Tibial nerve (tissue), 4 donors: ENCODE measurements at regions not wholly inside any gene's neighbourhood (a gene's known extent, or its start where the extent isn't known, plus 50 kb on each side); places are given as distances from the start of the nearest gene placed in this dataset.

Source experiments
- DNase-seq, 2 donors: peaks; one replicate each; pipeline ENCODE4 v3.0.0-alpha.2; 2019; ENCODE audit warnings: low spot score in 2 of 2
- H3K27ac ChIP-seq, 4 donors: fragments of 200-600 bp; sonication (generic) in 3 of 4; one replicate each; pipeline ENCODE4 v1.5.1; 2017 to 2019; ENCODE audit warnings: mild to moderate bottlenecking in 1 of 4
- H3K27me3 ChIP-seq, 2 donors: fragments of 200-600 bp; sonication (generic) in 1 of 2; one replicate each; pipeline versions ENCODE4 v1.5.1 to v1.6.0; 2017 to 2019
- H3K36me3 ChIP-seq, 3 donors: fragments of 200-600 bp; sonication (generic); one replicate each; pipeline ENCODE4 v1.5.1; 2018 to 2019
- H3K4me1 ChIP-seq, 4 donors: fragments of 200-600 bp; sonication (generic) in 3 of 4; one replicate each; pipeline ENCODE4 v1.5.1; 2017 to 2019
- H3K4me3 ChIP-seq, 4 donors: fragments of 200-600 bp; sonication (generic) in 3 of 4; one replicate each; pipeline ENCODE4 v1.5.1; 2017 to 2019; ENCODE audit warnings: mild to moderate bottlenecking in 1 of 4, moderate library complexity in 1 of 4
- H3K9me3 ChIP-seq, 4 donors: fragments of 200-600 bp; sonication (generic) in 3 of 4; one replicate each; pipeline ENCODE4 v1.5.1; 2017 to 2019
- EP300 ChIP-seq, 2 donors: sonication (generic); formaldehyde crosslinking; IDR thresholded peaks; one replicate each; pipeline ENCODE4 v1.6.1; 2017; ENCODE audit warnings: antibody characterized with exemption in 2 of 2, mild to moderate bottlenecking in 1 of 2
- POLR2A ChIP-seq, 2 donors: fragments of 450-650 bp; IDR thresholded peaks; one replicate each; pipeline ENCODE4 v1.6.1; 2017; ENCODE audit warnings: antibody characterized with exemption in 2 of 2, mild to moderate bottlenecking in 2 of 2, moderate library complexity in 2 of 2
- WGBS, 2 donors: methylation state at CpG; one replicate each; pipeline ENCODE4 v1.1.5; 2018; 5-methylcytosine and 5-hydroxymethylcytosine counted together
- TF ChIP-seq, protein P1 (sequence below), 5 experiments: fragments of 200-600 bp in 3 of 5; fragments of 450-650 bp in 2 of 5; sonication (generic) in 3 of 5; IDR thresholded peaks; one replicate each; pipeline ENCODE4 v1.5.1; 2016 to 2019; ENCODE audit warnings: antibody characterized with exemption in 5 of 5, mild to moderate bottlenecking in 3 of 5, moderate library complexity in 2 of 5

DNA sequence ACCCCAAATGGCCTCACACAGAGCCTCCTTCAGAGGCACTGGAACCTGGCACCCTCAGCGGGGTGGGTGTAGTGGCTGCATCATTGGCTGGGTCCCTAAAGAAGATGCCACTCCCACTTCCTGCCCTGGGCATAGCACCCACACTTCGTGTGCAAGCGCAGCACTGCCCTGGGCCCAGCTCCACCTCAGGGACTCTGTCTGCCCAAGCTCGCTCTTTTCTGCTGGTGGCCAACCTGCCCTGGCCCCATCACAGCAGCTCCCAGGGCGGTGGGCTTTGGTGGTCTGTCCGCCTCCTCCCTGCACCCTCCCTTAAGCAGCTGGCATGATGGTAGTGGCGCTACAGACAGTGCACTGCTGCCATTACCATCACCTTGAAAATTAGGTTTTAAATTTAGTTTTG lies 829.3 kb upstream of the BRINP3 start:
- Histone ChIP-seq H3K4me3 (no peak overlapping the region), H3K4me1 (no peaks in the 10 kb centered on the region), H3K9me3 (no peaks in the 10 kb centered on the region), H3K27me3 (no peaks in the 10 kb centered on the region), H3K27ac (no peak overlapping the region), H3K36me3 (no peaks in the 10 kb centered on the region)
- TF ChIP-seq, protein P1, sequence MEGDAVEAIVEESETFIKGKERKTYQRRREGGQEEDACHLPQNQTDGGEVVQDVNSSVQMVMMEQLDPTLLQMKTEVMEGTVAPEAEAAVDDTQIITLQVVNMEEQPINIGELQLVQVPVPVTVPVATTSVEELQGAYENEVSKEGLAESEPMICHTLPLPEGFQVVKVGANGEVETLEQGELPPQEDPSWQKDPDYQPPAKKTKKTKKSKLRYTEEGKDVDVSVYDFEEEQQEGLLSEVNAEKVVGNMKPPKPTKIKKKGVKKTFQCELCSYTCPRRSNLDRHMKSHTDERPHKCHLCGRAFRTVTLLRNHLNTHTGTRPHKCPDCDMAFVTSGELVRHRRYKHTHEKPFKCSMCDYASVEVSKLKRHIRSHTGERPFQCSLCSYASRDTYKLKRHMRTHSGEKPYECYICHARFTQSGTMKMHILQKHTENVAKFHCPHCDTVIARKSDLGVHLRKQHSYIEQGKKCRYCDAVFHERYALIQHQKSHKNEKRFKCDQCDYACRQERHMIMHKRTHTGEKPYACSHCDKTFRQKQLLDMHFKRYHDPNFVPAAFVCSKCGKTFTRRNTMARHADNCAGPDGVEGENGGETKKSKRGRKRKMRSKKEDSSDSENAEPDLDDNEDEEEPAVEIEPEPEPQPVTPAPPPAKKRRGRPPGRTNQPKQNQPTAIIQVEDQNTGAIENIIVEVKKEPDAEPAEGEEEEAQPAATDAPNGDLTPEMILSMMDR (IDR thresholded peaks at IDR 0.05), result no peak
- no peak for TF ChIP-seq EP300 (IDR thresholded peaks at IDR 0.05)
- TF ChIP-seq POLR2A (IDR thresholded peaks at IDR 0.05), result no peak
- WGBS, 2 donors, result 94 to 95% methylated on average over 7 of the region's 7 CpGs
- DNase-seq, result no peak

DNA sequence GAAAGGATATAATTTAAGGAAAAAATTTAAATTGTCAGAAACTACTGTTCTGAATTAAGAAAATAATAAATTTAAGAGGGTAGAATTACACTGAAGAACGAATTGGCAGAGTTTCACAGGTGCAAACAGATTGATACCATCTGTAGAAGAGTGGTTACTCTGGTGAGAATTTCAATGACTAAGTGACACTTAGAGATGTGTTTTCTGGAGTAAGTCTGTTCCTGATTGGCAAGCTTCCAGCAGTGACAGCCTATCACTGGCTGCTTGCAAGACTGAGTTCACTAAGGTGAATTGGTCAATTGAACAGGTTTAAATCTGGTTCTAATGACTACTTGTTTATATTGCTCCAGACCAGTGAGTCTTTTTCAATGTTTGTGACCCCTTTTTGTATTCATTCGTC lies 838.2 kb upstream of the RGS18 start:
- TF ChIP-seq POLR2A (IDR thresholded peaks at IDR 0.05), result no peak
- TF ChIP-seq, protein P1 (IDR thresholded peaks at IDR 0.05), result no peak
- no peak for TF ChIP-seq EP300 (IDR thresholded peaks at IDR 0.05)
- WGBS, 2 donors, result 61 to 68% methylated on average over 2 of the region's 2 CpGs
- no peak for DNase-seq
- Histone ChIP-seq H3K4me1 (no peaks in the 10 kb centered on the region), H3K9me3 (no peaks in the 10 kb centered on the region), H3K27ac (no peak overlapping the region), H3K27me3 (no peaks in the 10 kb centered on the region), H3K36me3 (no peaks in the 10 kb centered on the region), H3K4me3 (no peak overlapping the region)

DNA sequence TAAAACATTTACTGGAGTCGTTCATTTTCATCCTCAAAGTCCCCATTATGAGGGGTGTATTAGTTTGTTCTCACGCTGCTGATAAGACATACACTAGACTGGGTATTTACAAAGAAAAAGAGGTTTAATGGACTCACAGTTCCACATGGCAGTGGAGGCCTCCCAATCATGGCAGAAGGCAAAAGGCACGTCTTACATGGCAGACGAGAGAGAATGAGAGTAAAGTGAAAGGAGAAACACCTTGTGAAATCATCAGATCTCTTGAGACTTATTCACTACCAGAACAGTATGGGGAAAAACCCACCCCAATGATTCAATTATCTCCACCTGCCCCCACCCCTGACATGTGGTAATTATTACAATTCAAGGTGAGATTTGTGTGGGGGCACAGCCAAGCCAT lies 830.4 kb upstream of the RGS18 start:
- no peaks in the 10 kb centered on the region for H3K9me3 ChIP-seq
- 78 to 88% methylated on average over 4 of the region's 4 CpGs for WGBS, 2 donors
- DNase-seq, result no peak
- no peaks in the 10 kb centered on the region for H3K36me3 ChIP-seq
- H3K27ac ChIP-seq, result no peak overlapping the region
- TF ChIP-seq, protein P1 (IDR thresholded peaks at IDR 0.05), result no peak
- TF ChIP-seq POLR2A (IDR thresholded peaks at IDR 0.05), result no peak
- TF ChIP-seq EP300 (IDR thresholded peaks at IDR 0.05), result no peak
- H3K4me3 ChIP-seq, result no peak overlapping the region
- H3K4me1 ChIP-seq, result no peaks in the 10 kb centered on the region
- H3K27me3 ChIP-seq, result no peaks in the 10 kb centered on the region

DNA sequence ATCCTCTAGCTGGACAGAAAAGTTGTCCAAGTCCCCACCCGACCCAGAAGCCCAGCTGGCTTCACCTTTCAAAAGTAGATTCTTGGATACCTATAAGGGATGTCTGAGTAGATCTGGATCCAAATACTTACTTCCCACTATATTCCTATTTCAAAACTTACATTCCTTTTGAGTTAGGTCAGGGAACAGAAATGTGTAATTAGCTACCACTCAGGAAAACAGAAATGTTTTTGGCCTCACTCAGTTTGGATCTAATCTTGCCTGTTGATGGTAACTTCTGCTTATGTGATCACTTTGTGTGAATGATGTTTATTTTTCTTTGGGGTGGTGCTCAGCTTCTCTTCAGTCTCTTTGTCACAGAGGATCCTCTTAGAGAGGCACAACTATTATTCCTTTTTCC lies 814.4 kb upstream of the RGS18 start:
- Histone ChIP-seq H3K27ac (no peak overlapping the region), H3K4me3 (no peak overlapping the region), H3K27me3 (no peaks in the 10 kb centered on the region), H3K36me3 (no peaks in the 10 kb centered on the region), H3K4me1 (no peaks in the 10 kb centered on the region), H3K9me3 (no peaks in the 10 kb centered on the region)
- TF ChIP-seq, protein P1 (IDR thresholded peaks at IDR 0.05), result no peak
- no peak for TF ChIP-seq POLR2A (IDR thresholded peaks at IDR 0.05)
- no peak for TF ChIP-seq EP300 (IDR thresholded peaks at IDR 0.05)
- whole genome bisulfite sequencing, 2 donors, result 48 to 63% methylated on average over 1 of the region's 1 CpG
- no peak for DNase-seq

DNA sequence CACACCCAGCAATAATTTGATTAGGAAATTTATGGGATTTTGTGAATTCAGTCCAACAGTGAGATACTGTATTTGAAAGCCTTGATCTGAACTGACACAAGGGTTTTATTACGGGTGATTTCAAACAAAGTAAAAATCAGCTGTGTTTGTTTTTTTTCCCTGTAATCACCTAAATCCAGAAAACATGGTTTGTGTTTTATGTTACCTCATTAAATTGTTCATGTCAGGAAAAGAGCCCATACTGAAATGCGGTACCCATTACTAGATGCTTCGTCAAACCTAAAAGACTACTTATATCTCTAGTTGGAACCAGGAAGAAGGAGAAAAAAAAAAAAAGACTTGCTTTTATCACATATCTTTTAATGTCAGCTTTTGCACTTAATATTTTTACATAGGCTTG lies 811.9 kb upstream of the RGS18 start:
- H3K27me3 ChIP-seq, result no peaks in the 10 kb centered on the region
- DNase-seq, result no peak
- H3K27ac ChIP-seq, result no peak overlapping the region
- WGBS, 2 donors, result 74 to 82% methylated on average over 3 of the region's 3 CpGs
- H3K9me3 ChIP-seq, result no peaks in the 10 kb centered on the region
- H3K4me3 ChIP-seq, result no peak overlapping the region
- H3K4me1 ChIP-seq, result no peaks in the 10 kb centered on the region
- TF ChIP-seq, protein P1 (IDR thresholded peaks at IDR 0.05), result no peak
- TF ChIP-seq EP300 (IDR thresholded peaks at IDR 0.05) (no peak), POLR2A (IDR thresholded peaks at IDR 0.05) (no peak)
- H3K36me3 ChIP-seq, result no peaks in the 10 kb centered on the region
